ENCODE measurements at regions not wholly inside any gene's neighbourhood (a gene's known extent, or its start where the extent isn't known, plus 50 kb on each side); places are given as distances from the start of the nearest gene placed in this dataset.

DNA sequence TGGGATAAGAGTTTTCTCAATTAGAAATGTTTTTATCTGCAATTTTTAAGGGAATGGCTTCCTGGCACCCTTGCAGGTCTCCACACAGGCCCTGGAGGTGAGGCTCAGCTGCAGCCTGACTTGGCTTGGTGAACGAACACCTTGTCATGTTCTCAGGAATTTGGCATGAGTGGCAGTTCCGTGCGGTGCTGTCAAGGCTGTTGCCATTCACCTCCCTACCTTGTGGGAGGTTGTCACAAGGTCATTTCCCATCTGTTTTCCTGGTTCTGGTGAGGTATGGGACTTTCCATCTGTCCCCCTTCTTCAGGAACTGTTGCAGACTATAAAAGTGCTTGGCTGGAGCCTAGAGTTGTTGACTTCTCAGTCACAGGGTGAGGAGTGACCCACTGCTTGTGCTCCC is 82.9 kb downstream of the ELOVL4 start:
- no peak for DNase-seq (ENCODE audit: low spot score)

DNA sequence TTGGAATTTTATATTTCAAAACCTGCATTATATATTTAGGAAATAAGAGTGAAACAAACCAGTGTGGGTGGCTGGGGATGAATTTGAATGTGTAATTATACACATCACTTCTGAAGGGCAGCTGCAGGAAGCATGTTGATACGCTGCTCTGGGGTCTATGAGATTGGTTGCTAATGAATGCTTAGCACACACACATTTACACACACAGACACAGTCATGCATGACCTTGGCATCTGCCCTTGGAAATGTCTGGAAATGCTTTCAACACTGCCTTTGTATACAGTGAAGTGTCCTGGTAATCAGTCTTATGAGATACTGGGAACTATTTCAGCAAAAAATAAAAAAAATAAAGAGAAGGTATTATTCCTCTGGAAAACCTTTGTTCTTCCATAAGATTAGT is 83.4 kb downstream of the ELOVL4 start:
- no peak for DNase-seq (ENCODE audit: low spot score)

DNA sequence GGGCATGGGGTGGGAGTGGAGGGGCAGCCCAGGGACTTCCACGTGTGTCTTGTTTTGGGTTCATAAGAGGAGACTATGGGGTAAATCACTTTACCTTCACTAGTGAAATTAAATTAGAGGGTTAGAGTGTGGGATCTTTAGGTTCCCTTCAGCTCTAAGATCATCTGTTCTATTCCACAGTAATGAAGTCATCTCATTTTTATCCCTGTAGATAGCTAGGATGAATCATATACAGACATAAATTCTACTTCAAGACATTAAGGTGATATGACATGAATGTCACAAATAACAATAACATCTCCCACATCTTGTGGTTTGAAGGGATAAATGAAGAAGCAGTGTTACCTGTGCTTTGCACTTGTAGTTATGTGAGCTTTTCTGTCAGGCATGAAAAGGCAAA is 83.8 kb downstream of the ELOVL4 start:
- DNase-seq (ENCODE audit: low spot score), result no peak

DNA sequence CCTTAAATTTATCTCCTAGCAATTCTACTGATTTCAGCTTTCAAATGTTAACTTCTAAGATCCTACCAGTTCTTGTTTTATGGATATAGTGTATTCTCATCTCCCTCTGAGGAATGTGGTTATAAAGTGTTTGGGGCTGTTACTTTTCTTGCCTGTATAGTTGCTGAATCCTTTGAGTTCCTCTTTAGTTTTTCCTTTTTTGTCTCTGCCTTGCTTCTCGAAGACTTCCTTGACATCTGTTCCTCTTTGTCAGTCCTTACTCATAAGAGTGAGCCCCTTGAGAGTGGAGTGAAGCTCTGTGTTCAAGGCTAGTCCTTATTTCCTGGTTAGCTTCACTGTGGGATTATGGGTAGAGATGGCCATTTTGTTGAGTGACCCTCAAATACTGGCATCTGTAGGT is 84.6 kb downstream of the ELOVL4 start:
- DNase-seq (ENCODE audit: low spot score), result no peak

DNA sequence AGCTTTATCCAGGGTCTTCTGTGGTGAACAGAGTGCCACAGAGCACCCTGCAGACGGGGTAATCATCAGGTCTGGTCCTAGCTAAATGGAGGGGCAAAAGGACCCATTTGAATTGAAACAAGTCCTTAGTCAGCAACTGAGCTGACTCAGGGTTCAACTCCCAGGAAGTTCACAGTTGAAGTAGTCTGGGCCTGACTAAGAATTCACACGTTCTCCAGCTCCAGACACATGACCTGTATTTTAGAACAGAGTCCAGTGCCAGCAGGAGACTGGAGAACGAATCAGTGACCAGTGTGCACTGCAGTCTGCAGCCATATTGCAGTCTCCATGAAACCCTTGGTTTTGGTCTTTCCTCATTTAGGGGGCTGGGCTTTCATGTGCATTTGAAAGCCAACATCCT is 85.2 kb downstream of the ELOVL4 start:
- DNase-seq (ENCODE audit: low spot score), result no peak

DNA sequence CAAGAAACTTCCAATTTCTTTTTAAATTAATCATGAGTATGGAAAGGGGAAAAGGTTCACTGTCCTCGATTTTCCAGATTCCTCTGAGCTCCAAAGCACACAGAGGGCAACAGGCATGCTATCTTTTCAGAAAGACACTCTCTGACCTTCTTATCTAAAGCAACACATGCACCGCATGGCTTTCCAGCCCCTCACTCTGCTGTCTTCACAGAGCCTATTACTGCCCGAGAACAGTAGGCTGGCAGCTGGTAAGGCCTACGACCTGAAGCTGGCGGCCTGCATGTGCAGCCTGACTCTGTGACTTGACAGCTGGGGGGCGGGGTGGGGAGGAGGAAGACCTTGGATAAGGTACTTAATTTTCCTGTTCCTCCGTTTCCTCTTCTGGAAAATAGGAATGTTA is 86.3 kb downstream of the ELOVL4 start:
- no peak for DNase-seq (ENCODE audit: low spot score)

DNA sequence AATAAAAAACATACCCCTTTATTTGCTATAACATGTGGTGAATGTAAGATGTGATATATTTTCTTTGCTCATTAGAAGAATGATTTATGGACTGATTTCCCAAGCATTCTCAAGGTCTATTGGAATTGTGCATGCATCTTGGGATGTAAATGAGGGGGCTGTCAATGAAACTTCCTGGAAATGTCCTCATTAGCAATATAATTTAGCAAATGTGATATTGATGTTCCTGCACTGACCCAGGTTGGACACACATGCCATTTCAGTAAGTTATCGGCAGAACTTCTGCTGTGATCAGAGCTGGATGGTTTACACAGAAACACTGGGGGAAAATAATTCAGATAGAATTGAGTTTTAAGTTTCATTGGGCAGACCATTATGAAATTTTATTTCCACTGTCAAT is 99.9 kb downstream of the ELOVL4 start:
- no peak for DNase-seq (ENCODE audit: low spot score)

DNA sequence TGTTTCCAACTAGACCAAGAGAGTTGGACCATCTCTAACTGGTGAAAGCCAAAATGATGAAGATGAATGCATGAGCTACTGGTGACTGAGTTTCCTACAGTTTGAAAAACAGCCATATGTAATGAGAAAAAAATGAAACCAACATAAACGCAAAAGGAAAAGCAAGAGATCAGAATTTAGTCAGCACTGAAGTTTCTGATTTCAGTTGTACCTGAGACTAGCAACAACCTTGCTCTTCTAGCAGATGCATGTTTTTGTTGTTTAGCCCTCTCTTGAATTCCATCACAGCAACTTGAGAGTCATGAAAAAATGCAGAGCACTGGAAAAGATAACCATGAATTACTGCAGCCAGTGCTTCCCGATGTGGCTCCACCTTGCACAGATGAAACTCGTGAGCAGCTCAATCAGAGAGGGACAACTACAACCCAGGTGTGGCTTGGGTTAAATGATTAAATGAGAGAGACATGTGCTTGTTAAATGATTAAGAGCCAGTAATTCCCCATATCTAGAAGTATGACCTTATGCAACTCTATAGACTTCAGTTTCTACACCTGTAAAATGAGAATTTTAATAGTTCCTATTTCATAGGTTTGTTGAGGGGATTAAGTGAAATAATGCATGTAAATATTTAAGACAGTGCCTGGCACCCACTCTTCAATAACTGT is 104.8 kb downstream of the ELOVL4 start:
- DNase-seq (ENCODE audit: low spot score), result no peak

DNA sequence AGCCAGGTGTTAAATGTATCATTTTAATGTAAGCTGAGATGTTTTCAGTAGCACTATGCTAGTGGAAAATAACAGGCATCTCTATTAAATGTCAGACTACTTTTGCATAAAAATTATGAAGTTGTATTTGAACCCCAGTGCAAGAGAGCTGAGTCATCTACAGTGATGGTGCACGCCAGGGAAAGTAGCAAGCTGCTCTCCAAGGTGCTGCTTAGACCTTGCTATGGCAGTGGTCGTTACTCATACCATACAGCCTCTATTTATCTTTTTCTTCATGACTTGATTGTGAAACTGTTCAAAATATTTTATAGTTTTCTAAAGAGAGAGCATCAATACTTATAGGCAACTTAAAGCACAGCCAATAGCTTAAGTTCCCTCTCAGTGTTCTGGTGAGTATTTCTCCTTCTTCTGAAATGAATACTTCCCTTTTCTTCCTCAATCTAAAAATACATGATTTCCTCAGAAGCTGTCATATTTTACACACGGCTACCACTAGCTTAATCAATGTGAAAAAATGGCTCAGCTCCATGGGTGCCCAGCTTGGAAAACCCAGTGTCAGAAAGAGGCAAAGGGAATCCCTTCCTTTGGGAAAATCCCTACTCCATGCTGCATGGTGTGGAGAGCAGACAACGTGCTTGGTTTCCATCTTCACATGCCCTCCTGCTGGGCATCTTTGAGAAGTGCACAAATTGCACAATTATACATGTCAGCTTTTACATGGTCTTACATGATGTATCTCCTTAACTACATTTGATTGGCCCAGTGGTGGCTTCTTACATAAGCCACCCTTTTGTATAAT is 105.6 kb downstream of the ELOVL4 start:
- no peak for DNase-seq (ENCODE audit: low spot score)

DNA sequence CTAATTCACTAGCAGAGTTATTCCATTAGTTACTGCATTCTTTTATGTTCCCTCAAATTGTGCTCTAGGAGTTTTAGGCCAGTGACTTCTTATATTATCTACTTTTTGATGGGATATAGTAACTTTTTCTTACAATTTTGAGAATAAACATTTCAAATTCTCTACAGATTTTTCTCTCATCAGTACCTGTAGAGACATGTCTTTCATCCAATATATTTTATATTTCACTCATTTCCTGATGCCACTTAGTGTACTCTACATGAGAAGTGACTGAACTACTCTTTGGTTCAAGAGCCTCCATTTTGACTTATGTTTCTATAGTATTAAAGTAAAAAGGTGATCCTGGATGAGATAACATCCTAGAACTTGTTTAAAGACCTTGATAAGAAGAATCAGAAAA is 108.5 kb downstream of the ELOVL4 start:
- DNase-seq (ENCODE audit: low spot score), result no peak

DNA sequence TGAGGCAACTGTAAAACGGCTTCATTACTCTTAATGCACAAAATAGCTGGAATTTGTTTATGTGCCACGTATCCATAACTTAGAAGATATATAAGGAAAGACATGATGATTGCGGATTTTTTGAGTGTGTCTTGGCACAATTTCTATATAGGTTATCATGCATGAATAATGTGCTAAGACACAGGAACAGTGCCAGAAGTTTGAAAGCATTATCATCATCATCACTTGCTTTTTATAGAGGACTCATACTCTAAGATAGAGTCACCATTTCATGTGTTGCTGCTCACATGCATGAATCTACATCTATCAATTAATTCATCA is 113.4 kb downstream of the ELOVL4 start:
- no peak for DNase-seq (ENCODE audit: low spot score)

DNA sequence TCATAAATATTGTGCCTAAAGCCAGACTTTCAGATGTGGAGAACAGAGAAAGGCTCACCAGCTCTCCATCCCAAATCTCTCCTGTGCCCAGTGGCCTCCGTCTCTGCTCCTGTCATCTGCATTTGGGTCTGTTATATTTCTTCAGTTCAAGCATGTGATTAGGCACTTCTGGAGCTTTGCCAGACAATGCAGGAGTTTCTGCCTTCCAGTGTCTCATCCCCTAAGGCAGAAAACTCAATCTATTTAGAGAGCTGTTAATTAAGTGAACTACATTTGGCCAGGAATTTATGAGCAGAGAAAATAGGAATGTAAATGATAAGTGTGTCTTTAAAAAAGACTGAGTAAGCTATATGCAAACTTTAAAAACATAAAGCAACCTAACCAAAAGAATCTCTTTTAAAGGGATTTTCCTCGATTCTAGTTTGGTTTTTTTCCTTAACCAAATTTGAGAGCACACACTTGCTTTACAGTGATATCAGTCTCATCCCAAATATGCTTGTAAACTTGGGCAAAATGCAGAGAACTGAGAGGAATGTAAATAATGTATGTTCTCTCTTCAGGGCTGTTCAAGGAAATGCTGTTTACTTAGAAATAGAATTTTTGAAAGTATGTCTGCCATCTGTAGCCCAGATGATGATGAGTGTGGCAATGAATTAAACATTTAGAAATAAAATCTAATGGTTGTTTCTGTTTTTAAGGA is 113.9 kb downstream of the ELOVL4 start:
- DNase-seq (ENCODE audit: low spot score), result no peak

DNA sequence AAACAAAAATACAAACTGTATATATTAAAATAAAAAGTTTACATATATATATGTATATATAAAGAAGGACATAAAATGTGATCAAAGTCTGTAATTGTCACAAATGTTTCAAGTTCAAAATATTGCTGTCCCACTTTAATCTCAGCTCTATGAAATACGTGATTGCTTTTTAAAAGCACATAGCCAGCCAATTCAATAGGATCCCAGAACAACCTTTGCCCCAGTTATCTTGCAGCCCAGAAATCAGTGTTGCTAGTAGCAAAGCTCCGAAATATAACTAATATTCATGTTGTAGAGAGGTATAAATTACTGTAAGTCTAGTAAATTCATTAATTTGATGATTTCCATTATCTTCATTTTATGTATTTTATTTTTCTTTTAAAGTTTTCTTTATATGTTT is 114.6 kb downstream of the ELOVL4 start:
- DNase-seq (ENCODE audit: low spot score), result no peak

DNA sequence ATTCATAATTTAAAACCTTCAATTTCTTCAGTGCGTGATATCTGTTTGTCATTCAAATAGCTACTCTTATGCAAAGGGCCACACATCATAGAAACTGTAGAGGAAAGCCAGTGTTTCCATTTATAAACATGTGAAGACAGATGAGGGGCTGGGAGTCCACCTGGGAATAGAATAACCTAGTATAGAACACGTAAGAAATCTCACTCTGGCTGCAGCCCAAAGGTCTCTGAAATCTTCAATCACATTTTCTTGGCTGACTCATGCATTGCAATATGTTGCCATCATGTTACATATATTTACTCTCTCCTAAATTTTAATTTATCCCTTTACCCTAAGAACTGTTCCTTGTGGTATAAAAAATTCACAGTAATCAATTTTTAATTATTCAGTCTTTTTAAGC is 123.2 kb downstream of the ELOVL4 start:
- no peak for DNase-seq (ENCODE audit: low spot score)

DNA sequence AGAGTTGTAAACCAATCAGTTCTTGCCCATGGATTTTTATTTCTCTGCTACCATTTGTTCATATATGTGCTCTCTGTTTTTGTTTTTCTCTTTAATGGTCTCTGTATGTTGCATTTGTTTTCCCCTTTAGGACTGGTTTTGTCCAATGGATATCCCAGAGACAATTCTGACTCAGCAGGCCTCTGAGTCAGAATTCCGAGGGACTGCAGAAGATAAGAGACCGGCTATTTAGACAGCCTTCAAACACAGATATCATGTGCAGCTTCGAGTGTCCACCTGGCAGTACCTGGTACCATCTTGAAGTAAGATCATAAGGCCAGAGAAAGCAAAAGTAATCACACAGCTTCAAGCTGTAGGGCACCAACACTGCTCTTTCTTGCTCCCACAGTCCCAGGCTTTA is 125.5 kb downstream of the ELOVL4 start:
- no peak for DNase-seq (ENCODE audit: low spot score)

DNA sequence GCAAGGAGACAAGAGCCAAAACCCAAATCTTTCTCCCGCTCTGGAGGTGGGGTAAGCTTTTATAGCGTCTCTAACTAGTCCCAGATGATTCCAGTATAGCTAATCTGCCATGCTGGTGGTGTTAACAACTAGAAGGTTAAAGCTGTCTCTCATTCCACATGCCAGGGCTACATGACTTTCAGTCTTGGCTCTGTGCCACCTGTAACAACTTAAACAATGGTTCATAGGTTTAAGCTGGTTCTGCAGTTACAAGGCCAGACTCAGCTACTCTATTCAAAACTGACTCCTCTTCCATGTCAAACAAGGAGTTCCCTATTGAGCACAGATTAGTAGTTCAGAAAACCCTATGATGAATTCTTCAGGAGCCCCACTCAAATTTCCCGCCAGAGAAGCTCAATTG is 128.9 kb downstream of the ELOVL4 start:
- no peak for DNase-seq (ENCODE audit: low spot score)

DNA sequence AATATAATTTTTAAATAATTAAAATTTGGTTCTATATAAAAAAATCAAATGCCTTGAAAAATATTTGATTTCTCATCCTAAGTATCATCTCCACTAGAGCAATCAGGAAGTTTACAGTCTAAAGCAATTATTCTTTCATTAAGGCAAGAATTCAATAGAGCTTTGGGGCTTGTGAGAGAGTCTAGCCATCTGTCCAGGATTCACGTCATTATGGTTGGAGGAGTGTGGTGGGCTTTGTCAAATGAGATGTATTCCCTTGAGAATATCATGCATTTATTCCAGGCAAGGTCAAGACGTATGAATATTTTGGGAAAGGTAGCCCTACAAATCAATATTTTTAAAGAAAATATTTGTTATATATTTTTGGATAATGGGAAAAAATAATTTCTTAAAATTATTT is 132.4 kb downstream of the ELOVL4 start:
- no peak for DNase-seq (ENCODE audit: low spot score)

DNA sequence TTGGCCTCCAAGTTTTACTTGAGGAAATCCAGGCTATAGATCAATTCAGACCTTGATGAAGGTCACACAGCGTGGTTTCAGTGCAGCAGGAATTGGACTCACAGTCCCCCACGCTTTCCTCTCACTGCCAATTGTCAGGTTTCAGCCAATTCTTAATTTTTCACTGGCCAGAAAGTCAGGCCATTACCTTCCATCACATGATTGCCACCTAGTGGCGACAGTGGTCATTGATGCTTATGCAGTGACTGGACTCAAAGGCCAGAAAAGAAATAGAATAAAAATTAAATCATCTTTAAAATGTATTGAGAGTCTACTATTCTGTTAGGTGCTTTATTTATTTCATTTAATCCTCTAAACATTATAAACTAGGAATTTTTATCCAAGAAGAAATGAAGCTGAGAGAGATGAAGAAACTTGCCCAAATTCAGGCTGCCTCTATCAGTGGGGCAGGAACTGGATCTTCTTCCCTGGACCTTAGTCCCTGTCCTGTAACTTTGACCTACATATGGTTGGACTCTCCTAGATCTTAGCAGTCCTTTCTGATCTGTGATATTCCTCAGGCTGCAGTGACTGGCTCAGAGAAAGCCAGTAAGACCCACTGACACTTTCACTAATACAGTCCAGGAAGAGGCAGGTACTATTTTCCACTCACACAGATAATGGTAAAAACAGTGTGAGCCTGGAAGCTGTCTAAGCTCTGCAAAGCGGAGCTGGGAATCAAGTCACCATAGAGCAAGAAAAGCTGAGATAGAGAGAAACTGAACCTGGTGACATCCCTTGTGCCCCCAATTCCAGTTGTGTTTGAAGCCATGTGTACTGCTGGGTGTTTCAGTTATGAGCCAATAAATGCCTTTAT is 133.3 kb downstream of the ELOVL4 start:
- DNase-seq (ENCODE audit: low spot score), result peak; percentile 72

DNA sequence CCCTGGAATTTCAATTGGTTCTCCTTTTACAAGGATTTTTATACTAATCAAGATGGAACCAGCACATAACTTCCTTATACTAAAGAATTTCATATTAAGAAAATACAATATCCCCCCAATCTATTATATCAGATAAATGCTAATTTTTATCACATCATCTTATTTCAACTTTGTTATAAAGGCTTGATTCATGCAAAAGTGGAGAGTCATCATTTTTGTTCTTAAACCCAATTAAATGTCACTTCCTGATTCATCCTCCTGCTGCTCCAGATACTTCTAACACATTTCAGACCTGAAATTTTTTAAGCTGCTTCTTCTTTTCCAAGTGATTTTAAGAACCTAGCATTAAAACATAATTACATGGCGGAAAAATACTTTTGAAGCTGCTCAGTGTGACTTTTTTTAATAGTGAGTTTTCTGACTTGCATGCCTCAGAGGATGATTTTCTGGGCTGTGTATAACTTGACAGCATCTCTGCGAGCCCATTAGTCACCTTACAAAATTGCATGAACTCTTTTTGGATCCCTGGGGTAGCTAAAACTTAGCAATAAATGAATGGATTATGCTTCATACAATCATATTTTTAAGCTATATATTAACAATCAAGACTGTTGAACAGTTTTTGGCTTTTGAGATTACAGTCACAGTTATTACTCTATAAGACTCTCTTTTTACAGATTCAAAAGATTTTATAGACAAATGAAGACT is 134.1 kb downstream of the ELOVL4 start:
- no peak for DNase-seq (ENCODE audit: low spot score)

DNA sequence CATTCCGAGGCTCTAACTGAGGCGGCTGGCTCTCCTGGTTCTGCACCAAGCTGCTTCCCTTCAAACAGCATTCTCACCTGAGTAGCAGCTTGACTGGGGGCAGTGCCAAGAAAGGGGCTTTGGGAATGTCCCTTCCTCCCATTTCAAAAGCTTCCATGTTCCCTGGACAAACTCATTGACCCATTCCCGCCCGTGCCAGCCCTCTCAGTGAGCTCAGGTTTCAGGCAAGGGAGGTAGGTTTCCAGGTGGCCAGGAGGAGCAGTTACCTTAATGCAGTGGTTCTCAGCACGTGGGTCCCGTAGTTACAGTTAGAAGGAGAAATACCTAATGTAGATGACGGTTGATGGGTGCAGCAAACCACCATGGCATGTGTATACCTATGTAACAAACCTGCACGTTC is 135.2 kb downstream of the ELOVL4 start:
- DNase-seq (ENCODE audit: low spot score), result no peak

DNA sequence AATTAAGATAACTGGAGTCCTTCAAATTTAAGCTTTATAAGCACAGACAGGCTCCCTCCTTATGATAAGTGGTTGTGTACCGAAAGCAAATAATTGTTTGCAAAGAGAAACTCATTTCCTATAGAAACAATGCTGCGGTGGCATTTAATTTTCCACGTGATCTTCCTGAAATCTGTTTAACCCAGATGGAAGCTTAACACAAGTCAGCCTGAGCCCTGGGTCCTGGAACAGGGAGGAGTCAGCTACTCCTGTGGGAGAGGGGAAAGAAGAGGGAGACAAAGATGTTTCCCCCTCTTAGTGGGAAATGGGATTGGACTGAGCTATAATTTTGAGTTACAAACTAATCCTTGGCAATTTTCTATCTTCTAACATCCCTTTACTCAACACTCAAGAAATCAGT is 136.5 kb downstream of the ELOVL4 start:
- DNase-seq (ENCODE audit: low spot score), result no peak

DNA sequence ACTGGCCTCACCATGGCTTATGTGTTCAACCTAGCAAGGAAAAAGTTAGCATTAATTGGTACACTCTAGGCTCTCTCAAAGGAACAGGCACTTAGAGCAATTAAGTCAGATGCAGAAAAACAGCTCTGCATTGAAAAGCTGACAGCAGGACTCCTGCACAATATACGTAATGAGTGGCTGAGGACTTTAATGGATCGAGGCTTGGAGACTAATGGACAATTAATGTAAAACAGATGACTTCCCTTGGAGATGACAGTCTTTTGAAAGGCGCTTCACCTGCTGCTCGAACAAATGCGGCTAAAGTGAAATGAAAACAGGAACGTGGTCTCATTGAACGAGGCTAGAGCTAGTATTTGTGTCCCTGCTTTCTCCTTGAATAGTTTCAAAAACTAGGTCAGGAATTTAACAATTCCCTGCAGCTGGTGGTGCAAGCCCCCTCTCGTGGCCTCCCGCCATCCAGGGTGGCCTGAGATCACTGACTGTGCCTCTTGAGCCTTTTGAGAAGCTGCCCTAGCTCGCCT is 137.1 kb downstream of the ELOVL4 start:
- DNase-seq (ENCODE audit: low spot score), result peak; percentile 61

Data from ecto neural progenitor cell (in vitro differentiated cells).